Suppressor macrophage (primary cell): ENCODE measurements at regions not wholly inside any gene's neighbourhood (a gene's known extent, or its start where the extent isn't known, plus 50 kb on each side); places are given as distances from the start of the nearest gene placed in this dataset.

Experiments
- DNase-seq, 4 experiments: peaks; one replicate each; pipeline ENCODE4 v3.0.0-alpha.2; 2020 to 2022

DNA sequence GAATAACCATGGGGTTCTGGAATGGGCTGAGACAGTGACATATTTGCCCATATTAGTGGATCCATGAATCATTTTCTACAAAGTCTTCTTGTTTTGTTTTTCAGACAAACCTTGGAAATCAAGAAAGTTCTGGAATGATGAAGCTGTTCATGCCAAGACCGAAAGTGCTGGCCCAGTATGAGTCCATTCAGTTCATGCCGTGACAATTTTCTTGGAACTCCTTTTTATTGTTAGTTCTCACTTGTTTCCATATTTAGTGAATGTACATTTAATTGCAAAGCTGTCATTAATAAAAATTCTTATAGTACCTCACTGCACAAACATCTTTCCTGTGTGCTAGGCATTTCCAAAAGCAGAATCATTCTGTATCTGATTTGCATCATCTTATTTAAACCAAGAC lies 100.6 kb upstream of the KCNJ15 start:
- DNase-seq, result no peak

DNA sequence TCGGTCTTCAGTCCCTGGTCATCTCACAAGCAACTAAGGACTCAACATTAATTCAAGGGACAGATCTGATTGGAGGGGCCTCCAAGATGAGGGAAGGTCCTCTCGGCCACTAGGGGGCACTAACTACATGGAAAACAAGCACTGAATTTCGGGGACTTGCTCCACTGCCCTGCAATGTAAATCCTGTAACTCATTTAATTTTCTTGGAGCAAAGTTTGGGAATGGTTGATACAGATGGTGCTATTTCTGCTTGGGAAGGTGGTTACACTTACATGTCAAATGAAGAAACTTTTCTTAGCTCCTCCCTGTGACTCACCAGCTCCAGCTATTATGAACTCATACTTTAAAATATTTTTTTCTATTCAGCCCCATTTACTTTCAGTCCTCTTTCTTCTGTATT lies 97.4 kb upstream of the KCNJ15 start:
- DNase-seq, result peak; percentile 71 to 84 (median 76)

DNA sequence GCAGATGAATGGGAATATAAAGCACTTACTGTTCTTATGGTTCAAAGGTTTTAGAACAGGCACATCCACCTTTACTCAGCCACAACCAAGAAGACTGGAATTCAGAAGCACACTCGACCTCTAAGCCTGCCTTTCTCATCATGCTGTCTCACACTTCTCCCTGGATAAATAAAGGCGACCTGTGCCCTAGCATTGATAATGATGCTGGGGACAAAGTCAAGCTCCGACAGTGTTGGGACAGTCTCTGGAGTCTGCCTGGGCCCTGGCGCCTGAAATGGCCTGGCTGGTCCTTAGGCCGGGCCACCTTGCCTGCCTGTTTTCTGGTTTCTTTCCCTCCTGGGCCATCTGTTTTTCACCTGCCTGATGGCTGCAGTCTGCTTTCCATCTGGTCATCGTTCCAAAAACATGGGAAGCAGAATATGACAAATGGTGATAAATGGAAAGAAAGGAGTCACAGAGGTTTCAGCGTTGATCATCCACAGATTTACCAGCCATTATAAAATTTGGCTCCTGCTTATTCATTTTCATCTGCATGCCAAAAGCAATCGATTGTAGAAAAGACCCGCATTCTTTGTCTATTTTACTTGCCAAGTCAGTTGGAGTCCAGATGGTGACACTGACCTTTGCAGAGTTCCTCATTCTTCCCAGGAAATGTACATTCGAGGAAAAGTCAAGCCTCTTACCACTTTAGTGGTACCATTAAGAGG lies 91.2 kb upstream of the KCNJ15 start:
- DNase-seq, result no peak

DNA sequence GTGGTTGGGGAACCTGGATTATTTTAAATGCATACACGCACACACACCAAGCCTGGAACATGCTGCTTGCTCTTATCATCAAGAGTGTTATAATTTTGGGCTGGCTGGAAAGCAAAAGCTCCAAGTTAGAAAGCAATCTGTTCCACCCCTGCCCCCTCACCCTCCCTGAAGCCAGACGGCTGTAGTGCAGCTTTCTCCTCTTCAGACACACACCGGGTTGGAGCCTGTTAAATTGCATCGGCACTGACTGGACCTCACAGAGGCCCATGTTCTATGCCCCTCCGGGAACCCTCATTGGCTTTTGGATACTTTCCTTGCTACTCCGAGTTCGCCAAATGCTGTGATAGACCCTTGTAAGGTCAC lies 90.6 kb upstream of the KCNJ15 start:
- no peak for DNase-seq

DNA sequence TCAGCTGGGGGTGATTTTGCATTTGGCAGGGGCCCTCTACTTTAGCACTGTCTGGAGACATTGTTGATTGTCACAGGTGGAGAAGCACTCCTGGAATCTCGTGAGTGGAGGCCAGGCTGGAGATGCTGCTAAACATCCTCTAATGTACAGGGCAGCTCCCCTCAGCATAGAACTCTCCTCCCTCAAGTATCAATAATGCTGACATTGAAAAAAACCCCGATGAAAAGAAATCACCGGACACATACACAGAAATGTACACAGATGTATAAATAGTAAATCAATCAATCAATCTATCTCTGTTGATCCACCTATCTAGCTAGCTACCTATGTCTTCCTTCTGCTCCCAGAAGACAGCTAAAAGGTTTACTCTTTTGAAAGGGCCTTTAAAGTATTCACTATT lies 89.4 kb upstream of the KCNJ15 start:
- no peak for DNase-seq

DNA sequence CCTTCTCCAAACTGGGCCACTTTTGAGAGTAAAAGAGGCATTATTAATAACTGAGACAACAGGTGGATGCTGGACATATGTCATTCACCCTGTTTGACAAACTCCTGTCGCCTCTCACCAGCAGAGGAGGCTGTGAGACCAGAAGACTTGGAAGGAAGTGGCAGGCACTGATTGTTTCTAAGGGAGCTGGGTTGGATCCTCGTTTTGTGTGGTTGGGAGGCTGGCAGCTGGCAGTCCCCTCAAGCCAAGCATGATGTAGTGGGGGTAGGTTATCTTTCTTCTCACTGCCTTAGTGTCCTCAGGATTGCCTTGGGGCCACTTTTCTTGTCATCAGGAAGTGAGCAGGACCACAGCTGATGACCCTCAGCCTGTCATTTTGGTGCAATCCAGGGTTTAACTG lies 86.5 kb upstream of the KCNJ15 start:
- peak; percentile 69 to 79 (median 75) for DNase-seq

DNA sequence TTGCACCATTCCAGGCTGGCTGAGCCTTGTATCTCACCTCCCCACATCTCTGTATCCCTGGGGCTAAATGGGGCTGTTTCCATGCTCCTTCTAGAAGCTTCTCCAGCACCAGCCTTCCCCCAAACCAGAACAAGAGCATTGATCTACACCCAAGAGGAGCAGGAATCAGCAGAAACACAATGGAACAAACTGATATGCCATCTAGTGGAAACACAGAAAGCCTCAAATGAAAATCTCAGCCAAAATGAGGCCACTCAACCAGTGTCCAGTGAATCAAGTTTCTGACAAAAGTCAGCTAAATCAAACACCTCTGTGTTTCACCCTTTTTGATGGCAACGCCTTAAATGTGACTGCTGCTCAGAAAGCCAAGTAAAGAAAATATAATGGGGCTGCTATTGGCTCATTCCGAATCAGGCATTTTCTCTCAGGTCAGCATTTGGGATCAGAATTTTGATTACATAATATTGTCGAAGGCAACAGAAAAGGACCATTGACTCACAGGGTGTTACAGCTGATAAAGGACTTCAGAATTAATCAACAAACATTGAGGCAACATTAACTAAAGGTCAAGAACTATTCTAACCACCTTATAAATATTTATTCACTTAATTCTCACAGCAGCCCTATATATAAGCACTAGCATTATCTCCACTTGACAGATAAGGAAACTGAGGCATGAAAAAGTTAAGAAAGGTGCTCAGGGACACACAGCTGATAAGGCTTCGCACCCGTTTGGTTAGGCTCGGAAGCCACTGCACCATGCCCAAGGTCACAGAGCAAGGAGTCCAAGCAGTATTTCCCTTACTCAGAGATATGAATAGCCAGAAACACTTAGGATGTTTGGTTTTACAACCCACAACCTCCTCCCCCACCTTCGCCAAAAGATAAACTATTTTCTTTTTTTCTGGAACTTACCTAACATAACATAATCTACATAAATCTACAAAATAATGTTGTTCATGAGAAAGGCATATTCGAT lies 85.8 kb upstream of the KCNJ15 start:
- no peak for DNase-seq

DNA sequence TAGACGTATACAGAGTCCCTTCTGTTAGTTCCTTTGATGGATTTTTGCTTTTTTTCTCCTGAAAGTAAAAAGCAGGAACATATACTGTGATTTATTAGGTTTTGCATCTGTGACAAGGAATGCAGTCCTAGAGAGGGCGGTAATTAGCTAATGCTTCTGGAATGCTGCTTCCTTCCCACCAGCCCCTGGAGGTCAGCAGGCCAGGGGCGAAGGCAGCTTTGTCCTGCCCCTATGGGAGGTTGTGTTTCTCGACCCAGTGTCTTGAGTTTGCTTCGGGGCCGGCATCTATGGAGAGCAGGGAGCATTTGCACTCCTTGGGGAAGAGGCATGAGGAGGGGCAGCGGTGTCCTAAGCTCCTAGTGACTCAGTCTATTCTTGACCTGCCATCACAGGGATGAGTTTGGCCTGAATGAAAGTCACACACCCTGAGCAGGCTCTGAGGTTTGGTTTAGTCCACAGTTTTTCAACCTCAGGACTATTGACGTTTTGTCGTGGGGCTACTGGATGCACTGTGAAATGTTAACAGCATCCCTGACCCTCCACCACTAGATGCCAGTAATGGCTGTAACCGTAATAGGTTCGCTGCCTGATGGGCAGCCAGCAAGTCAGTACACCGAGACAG lies 85.0 kb upstream of the KCNJ15 start:
- DNase-seq, result no peak

DNA sequence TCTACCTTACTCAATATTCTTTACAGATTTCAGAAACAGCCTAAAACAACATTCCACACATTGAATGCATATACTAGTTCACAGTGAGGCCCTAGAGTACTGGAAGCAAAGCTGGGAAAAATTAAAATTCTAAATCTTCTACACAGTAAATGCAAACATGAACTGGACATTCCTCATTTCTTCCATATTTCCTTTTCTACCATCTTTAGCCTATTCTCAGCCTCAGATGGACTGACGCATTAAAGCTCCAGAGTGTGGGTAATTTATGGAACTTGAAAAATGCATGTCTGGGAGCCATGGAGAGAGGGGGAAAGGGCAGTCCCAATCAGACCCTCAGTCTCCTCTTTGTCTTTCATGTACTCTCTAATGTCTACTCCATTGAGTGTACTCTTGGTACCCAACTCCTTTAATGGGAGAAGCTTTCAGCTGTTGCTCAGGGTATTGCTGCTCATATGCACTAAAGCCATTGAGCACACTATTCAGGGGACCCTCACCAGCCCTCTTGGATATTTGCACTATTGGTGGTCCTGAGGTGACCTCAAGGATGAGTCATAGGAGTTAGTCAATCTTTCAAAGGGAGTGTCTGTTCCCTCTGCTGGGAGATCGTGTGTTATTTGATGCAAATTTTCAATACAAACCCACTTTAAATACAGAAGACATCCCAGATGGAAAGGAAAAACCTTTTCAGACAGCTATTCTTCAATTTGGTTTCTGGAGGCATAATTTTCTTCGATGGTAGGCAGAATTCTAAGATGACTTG lies 83.3 kb upstream of the KCNJ15 start:
- DNase-seq, result no peak

DNA sequence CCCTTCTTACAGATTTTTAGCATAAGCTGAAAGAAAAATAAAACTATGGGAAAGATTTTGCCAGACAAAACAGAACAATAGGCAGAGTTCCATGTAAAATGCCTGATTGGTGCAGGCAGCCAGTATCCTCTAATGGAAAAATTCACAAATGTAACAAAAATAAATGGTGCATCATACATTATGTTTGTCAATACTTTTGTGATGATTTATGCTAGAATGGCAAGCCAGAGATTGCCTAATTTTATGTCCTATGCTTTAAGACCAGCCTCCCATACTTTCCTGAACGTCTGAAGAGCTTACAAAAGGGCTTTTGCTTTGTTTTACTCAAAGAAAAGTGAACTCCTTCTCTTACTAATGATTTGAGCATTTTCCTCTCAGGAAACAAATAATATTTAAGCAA lies 81.5 kb upstream of the KCNJ15 start:
- DNase-seq, result peak in 1 of 4 experiments; percentile 47

DNA sequence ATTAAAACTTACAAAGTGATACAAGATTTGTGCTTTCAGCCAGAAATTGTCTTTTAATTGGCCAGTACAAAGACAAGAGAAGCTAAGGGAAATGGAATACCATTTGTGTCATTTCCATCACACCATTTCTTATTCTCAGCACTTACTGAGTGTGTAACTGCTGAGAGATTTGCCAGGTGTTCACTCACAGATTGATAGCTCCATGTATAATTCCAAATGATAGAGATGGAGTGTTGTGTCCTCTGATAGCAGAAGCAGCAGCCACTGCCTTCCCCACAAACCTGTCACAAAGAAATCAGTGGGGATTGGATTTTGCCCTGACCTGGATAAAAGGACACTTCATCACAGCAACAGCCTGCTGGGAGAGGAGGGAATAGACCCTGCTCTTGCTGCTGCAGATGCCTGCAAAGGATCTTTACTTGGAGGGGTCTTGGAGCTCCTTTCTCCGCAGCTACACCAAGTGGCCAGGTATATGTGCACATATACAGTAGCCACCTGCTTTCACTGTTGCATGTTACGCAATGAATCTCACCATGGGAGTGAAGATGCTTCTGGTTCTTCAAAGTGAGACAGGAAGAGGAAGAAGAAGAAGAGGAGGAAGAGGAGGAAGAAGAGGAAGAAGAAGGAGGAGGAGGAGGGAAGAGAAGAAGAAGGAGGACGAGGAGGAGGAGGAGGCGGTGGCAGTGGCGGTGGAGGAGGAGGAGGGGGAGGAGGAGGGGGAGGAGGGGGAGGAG lies 78.7 kb upstream of the KCNJ15 start:
- DNase-seq, result no peak

DNA sequence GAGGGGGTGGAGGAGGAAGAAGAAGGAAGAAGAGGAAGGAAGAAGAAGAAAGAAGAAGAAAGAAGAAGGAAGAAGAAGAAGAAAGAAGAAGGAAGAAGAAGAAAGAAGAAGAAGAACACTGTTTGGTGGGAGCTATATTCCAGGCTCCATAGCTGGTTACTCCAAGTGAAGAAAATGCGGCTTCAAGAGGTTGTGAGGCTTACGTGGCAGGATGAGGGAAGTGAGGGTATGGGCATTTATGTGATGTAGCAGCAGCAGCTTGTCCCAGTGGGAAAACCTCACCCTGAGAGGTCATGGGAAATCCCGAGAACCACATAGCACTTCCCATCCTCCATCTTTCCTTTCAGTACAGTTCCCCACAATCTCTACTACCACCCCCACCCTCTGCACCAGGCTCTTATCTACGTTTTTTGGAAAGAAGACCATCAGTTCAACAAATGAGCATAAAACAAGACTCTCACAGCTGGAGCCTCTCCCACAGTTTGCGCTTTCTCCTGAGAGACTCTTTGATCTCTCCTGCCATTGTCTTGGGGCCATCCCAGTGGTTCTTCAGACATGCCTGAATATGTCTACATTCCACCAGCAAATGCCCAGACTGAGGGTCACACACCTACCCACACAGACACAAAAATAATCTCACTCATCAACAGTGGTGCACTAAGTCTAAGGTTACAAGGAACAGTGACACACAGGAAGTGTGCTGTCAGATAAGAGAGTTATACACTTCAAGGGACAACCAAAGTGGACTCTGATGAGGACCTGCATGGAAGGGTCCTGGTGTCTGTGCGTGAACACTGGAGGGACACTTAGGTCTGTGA lies 77.9 kb upstream of the KCNJ15 start:
- DNase-seq, result no peak

DNA sequence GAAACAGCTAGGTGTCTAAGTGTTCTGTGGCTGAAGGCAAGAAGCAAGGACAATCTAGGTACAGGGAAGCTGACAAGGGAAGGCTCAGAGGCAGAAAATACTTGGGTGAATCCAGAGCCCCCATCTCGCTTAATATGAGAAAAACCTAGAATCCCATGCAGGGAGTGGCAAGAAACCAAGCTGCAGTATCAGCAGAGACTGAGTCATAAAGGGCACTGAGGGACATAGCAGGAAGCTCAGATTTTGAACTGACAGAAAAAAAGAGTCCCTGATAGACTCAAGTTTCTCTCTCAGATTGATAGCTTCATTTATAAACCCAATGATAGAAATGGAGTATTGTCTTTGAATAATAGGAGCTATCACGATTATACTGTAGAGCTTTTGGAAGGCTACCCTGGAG lies 77.3 kb upstream of the KCNJ15 start:
- DNase-seq, result peak; percentile 21 to 52 (median 44)

DNA sequence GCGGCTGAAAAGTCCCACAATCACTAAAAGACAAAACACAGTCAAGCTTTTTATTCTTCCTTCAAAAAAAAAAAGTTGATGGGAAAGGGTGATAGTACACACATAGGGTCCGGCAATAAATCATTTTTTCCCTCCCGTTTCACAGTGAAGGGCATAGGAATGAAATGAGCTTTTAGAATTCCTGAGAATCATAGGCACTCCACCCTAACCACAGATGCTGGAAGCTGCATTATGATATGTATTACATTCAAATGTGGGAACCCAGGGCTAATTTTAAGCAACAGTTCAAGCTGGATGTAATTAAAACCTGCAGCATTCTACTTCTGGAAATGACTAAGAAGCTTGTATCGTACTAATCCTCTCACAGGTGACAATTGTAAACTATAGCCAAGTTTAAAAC lies 75.7 kb upstream of the KCNJ15 start:
- no peak for DNase-seq

DNA sequence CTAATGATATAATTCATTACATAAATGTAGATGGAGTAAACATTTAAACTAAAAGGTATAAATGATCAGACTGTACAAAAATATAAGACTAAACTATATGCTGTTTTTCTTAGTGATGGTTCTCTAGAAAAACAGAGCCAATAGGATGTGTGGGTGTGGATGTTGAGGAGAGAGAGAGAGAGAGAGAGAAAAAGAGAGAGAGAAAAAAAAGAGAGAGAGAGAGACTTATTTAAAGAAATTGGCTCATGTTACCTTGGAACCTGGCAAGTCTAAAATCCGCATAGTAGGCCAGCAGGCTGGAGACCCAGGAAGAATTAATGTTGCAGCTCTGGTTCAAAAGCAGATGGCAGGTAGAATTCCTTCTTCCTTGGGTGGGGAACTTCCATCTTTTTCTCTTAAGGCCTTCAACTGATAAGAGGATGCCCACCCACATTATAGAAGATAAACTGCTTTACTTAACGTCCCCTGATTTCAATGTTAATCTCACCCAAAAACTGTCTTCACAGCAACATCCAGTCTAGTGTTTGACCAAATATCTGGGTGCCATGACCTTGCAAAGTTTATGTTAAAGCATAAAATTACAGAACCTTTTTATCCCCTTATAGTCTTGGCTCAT lies 74.3 kb upstream of the KCNJ15 start:
- DNase-seq, result no peak

DNA sequence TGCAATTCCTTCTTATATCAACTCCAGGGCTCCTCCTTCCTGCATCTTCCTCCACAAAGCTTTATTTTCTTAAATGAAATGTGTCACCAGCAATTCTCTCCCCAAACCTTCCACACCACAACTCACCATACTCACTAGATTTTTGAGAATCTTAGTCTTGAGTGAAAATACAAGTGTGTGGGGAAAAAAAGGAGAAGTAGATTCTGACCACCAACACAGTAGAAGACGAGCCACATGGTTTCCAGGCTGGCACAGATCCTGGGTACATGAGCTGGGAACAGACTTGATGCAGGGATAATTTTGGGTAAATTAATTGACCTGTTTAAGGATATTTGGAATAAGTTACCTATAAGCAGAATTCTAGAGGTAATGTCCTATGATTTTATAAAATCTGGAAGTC lies 72.8 kb upstream of the KCNJ15 start:
- peak; percentile 37 to 62 (median 50) for DNase-seq

DNA sequence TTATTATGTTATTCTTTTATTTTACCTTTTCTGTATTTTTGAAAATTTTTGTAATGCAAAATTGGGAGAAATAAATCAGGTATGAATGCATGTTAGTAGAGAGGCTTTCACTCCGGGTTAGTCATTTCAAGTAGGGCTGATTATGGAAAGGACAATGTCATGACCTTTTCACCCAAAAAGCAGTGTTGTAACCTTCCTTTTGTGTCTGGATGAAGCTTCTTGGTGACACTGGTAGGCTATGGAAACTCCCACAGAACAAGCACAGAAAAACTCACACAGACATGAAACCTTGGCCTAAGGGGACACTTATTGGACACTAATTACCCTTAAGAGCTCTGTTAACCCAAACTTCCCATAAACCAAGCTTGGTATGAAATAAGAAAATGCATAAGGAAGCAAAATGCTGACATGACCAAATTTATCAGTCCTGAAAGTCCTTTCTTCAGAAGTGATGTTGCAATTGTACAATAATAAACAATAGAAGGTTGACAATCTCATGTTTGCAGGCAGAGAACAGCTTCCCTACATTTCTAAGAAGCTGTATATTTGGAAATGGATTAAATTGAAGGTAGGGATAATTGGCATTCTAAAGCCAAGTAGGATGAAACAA lies 70.0 kb upstream of the KCNJ15 start:
- DNase-seq, result peak in 3 of 4 experiments; percentile 19 to 60 (median 50)

DNA sequence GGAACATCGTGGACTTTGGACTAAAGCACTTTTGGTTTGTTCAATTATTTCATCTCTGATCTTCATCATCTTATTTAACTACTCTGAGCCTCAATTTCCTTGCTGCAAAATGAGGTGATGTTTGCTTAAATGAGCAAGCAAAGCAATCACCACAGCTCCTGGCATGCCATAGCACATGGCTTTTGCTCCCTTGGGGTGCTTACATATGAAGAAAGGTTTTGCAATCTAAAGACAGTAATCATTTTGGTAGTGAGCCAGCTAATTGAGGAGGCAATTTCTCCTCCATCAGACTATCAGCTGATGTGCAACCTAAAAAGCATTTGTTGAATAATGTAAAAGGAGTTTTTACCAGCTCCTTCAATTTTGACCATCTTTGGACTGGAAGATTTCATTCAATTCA lies 68.8 kb upstream of the KCNJ15 start:
- no peak for DNase-seq

DNA sequence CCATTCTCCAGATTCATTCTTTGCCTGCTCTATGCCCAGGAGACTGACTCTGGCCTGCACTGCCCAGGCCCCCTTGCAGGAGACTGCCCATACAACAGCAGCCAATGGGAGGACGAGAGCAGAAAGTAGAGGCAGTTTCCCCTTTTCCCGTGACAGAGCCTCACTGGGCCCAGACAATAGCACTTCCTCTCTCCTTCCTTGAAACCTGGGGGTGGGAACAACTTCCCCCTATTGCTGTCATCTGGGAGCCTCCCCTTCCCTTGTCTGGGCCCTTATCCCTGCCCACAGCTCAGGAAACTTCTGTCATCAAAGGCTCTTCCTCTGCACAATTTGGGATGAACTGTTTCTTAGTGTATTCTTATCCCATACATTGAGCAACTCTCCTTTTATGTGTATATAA lies 60.8 kb upstream of the KCNJ15 start:
- DNase-seq, result peak; percentile 53 to 84 (median 78)

DNA sequence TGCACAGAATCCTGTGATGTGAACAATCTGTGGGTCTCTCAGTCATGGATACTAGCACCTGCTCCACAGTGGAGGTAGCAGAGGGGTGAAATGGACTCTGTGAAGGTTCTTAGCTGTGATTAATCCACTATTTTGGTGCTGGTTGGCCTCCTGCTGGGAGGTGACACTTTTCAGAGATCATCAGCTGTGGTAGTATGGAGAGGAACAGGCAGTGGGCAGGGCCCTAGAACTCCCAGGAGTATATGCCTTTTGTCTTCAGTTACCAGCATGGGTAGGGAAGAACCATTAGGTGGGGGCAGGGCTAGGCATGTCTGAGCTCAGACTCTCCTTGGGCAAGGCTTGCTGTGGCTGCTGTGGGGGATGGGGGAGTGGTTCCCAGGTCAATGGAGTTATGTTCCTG lies 54.0 kb upstream of the KCNJ15 start:
- no peak for DNase-seq
